ENCODE measurements at regions not wholly inside any gene's neighbourhood (a gene's known extent, or its start where the extent isn't known, plus 50 kb on each side); places are given as distances from the start of the nearest gene placed in this dataset.

GRCh38 chr20:55782912-55783253 is 222.4 kb downstream of the CBLN4 start:
- TF ChIP-seq CTCF (IDR thresholded peaks at IDR 0.05; ENCODE audit: unreplicated experiment in 3 of 3), result no peak

GRCh38 chr20:55782224-55782911 is 223.0 kb downstream of the CBLN4 start:
- TF ChIP-seq CTCF (IDR thresholded peaks at IDR 0.05; ENCODE audit: unreplicated experiment in 3 of 3), result no peak
- peaks cover 11% of the 10 kb centered on the region for H3K27me3 Mint-ChIP-seq (ENCODE audit: low read depth)
- H3K36me3 Mint-ChIP-seq (ENCODE audit: low read depth), result no peaks in the 10 kb centered on the region
- H3K27ac Mint-ChIP-seq, result no peak overlapping the region
- H3K4me3 Mint-ChIP-seq, result no peak overlapping the region
- H3K9me3 Mint-ChIP-seq, result peaks cover 8% of the 10 kb centered on the region
- peaks cover 5% of the 10 kb centered on the region for H3K4me1 Mint-ChIP-seq

More at GRCh38 chr20:55782912-55783253, 222.4 kb downstream of the CBLN4 start:
- Mint-ChIP-seq H3K27ac (no peak overlapping the region), H3K4me1 (peaks cover 5% of the 10 kb centered on the region), H3K9me3 (peaks cover 8% of the 10 kb centered on the region), H3K4me3 (no peak overlapping the region), H3K27me3 (ENCODE audit: low read depth) (peaks cover 11% of the 10 kb centered on the region), H3K36me3 (ENCODE audit: low read depth) (no peaks in the 10 kb centered on the region)

GRCh38 chr20:55778796-55779195 is 226.5 kb downstream of the CBLN4 start:
- no peaks in the 10 kb centered on the region for H3K36me3 Mint-ChIP-seq (ENCODE audit: low read depth)
- H3K27me3 Mint-ChIP-seq (ENCODE audit: low read depth), result peaks cover 3% of the 10 kb centered on the region
- H3K4me3 Mint-ChIP-seq, result no peak overlapping the region
- no peak overlapping the region for H3K27ac Mint-ChIP-seq
- TF ChIP-seq CTCF (IDR thresholded peaks at IDR 0.05; ENCODE audit: unreplicated experiment in 3 of 3), result no peak
- H3K9me3 Mint-ChIP-seq, result peaks cover 2% of the 10 kb centered on the region
- H3K4me1 Mint-ChIP-seq, result peaks cover 5% of the 10 kb centered on the region

GRCh38 chr20:55777641-55778040 is 227.7 kb downstream of the CBLN4 start:
- no peaks in the 10 kb centered on the region for H3K36me3 Mint-ChIP-seq (ENCODE audit: low read depth)
- peaks cover 3% of the 10 kb centered on the region for H3K27me3 Mint-ChIP-seq (ENCODE audit: low read depth)
- peaks cover 13% of the 10 kb centered on the region for H3K4me1 Mint-ChIP-seq
- peaks cover 2% of the 10 kb centered on the region for H3K9me3 Mint-ChIP-seq
- H3K4me3 Mint-ChIP-seq, result no peak overlapping the region
- TF ChIP-seq CTCF (IDR thresholded peaks at IDR 0.05; ENCODE audit: unreplicated experiment in 3 of 3), result no peak
- H3K27ac Mint-ChIP-seq, result no peak overlapping the region

GRCh38 chr20:55776176-55776575 is 229.1 kb downstream of the CBLN4 start:
- Mint-ChIP-seq H3K27me3 (ENCODE audit: low read depth) (no peaks in the 10 kb centered on the region), H3K36me3 (ENCODE audit: low read depth) (no peaks in the 10 kb centered on the region), H3K4me3 (no peak overlapping the region), H3K9me3 (no peaks in the 10 kb centered on the region), H3K27ac (no peak overlapping the region), H3K4me1 (peaks cover 17% of the 10 kb centered on the region)
- no peak for TF ChIP-seq CTCF (IDR thresholded peaks at IDR 0.05; ENCODE audit: unreplicated experiment in 3 of 3)

GRCh38 chr20:55774628-55775027 is 230.7 kb downstream of the CBLN4 start:
- H3K4me3 Mint-ChIP-seq, result no peak overlapping the region
- H3K36me3 Mint-ChIP-seq (ENCODE audit: low read depth), result no peaks in the 10 kb centered on the region
- no peak overlapping the region for H3K27ac Mint-ChIP-seq
- TF ChIP-seq CTCF (IDR thresholded peaks at IDR 0.05; ENCODE audit: unreplicated experiment in 3 of 3), result no peak
- peaks cover 17% of the 10 kb centered on the region for H3K4me1 Mint-ChIP-seq
- H3K9me3 Mint-ChIP-seq, result no peaks in the 10 kb centered on the region
- no peaks in the 10 kb centered on the region for H3K27me3 Mint-ChIP-seq (ENCODE audit: low read depth)
